ENCODE measurements at regions not wholly inside any gene's neighbourhood (a gene's known extent, or its start where the extent isn't known, plus 50 kb on each side); places are given as distances from the start of the nearest gene placed in this dataset.

DNA sequence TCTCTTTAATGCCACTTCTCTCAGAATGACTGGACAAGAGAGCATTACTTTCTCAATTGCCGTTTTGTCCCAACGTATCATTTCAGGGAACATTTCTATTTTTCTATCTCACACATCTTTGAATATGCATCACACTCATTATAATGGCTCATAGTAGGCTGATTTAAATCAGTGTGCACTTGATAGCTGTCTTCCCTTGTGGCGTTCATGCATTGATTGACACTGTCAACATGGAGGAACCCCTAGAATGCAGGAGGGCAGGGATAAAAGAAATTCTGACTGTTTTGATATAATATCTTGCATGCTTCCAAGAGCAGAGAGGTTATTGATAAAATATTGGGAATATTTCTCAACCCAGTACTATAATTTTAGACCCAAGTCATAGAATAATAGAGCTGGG is 1528.9 kb upstream of the FLRT2 start:
- no peak for TF ChIP-seq TAF1 (IDR thresholded peaks at IDR 0.05; ENCODE audit: borderline replicate concordance, low read depth, low read length)
- TF ChIP-seq POLR2A (IDR thresholded peaks at IDR 0.05; ENCODE audit: low read depth, low read length) = no peak
- TF ChIP-seq POLR2AphosphoS5 (IDR thresholded peaks at IDR 0.05; ENCODE audit: low read depth, low read length) = no peak
